ENCODE measurements at regions not wholly inside any gene's neighbourhood (a gene's known extent, or its start where the extent isn't known, plus 50 kb on each side); places are given as distances from the start of the nearest gene placed in this dataset.
"Not testable (repeated sequence)": the region's sequence is repeated elsewhere in the genome, so short reads cannot be mapped to it uniquely, and the experiment has no call there.

- TF ChIP-seq FOS (IDR thresholded peaks at IDR 0.05; ENCODE audit: borderline replicate concordance, insufficient read depth, low read length) = no peak
- TF ChIP-seq POLR2A (IDR thresholded peaks at IDR 0.05; ENCODE audit: low read depth, low read length) = no peak
- no peak for TF ChIP-seq MAX (IDR thresholded peaks at IDR 0.05; ENCODE audit: insufficient read depth, insufficient read length)
- TF ChIP-seq CTCF (IDR thresholded peaks at IDR 0.05; ENCODE audit: extremely low read depth in 1 of 2, insufficient read depth in 1 of 2, low read depth in 1 of 2, low read length in 2 of 2) = no peak
- TF ChIP-seq GATA2 (IDR thresholded peaks at IDR 0.05; ENCODE audit: insufficient read depth, insufficient read length, low read depth, low read length) = no peak
- DNase-seq (ENCODE audit: low read depth, low spot score) (no peak), FAIRE-seq (no peak)
- no peak overlapping the region for H3K4me2 ChIP-seq (ENCODE audit: insufficient read depth, low read length)
- H3K9me1 ChIP-seq (replicated peaks; ENCODE audit: control insufficient read depth, extremely low read depth, insufficient read depth, low read length) = no peaks in the 10 kb centered on the region
- no peaks in the 10 kb centered on the region for H3K36me3 ChIP-seq (ENCODE audit: control insufficient read depth in 2 of 2, extremely low read depth in 1 of 2, insufficient read depth in 2 of 2, low read length in 2 of 2)
- H3K4me1 ChIP-seq (ENCODE audit: control insufficient read depth, extremely low read depth, insufficient read depth, low read length) = no peaks in the 10 kb centered on the region
- peaks cover 4% of the 10 kb centered on the region for H3K9me3 ChIP-seq (replicated peaks; ENCODE audit: control insufficient read depth, insufficient read depth, low read length)
- no peaks in the 10 kb centered on the region for H4K20me1 ChIP-seq (replicated peaks; ENCODE audit: control insufficient read depth, extremely low read depth, insufficient read depth, low read length)
- intact Hi-C loops (cut with micrococcal nuclease) = no loop called here
- H3K27me3 ChIP-seq (ENCODE audit: control insufficient read depth in 2 of 2, insufficient read depth in 2 of 2, low read length in 2 of 2) = no peaks in the 10 kb centered on the region
- no peaks in the 10 kb centered on the region for H3K79me2 ChIP-seq (ENCODE audit: control insufficient read depth, insufficient read depth, low read length)
- POLR2A ChIA-PET = no interaction called here
- BruUV-seq (replicated peaks) = no TSS peak
- H3K4me3 ChIP-seq (replicated peaks in 1 of 3; ENCODE audit: insufficient read depth in 1 of 3, low read depth in 1 of 3, low read length in 3 of 3) = no peak overlapping the region
- H3K27ac ChIP-seq (ENCODE audit: insufficient read depth, low read depth, low read length) = no peak overlapping the region
- CTCF ChIA-PET = no interaction called here
- no peak overlapping the region for H3K9ac ChIP-seq (replicated peaks; ENCODE audit: extremely low read depth, insufficient read depth, low read length)
- dilution Hi-C loops (cut with MboI; ENCODE audit: extremely low pct_ligation_motif_present, low sequenced_read_pairs) = no loop called here
- H2AFZ ChIP-seq (ENCODE audit: low read depth, low read length) = no peak overlapping the region
Observed at GRCh38 chr14:105941226-105942166, 415.1 kb downstream of the TMEM121 start.

- dilution Hi-C loops (cut with MboI; ENCODE audit: extremely low pct_ligation_motif_present, low sequenced_read_pairs); H3K9me3 ChIP-seq (replicated peaks; ENCODE audit: control insufficient read depth, insufficient read depth, low read length); DNase-seq (ENCODE audit: low read depth, low spot score); H3K36me3 ChIP-seq (ENCODE audit: control insufficient read depth in 2 of 2, extremely low read depth in 1 of 2, insufficient read depth in 2 of 2, low read length in 2 of 2); H3K4me2 ChIP-seq (ENCODE audit: insufficient read depth, low read length); H3K4me1 ChIP-seq (ENCODE audit: control insufficient read depth, extremely low read depth, insufficient read depth, low read length); H2AFZ ChIP-seq (ENCODE audit: low read depth, low read length); FAIRE-seq; H3K9me1 ChIP-seq (replicated peaks; ENCODE audit: control insufficient read depth, extremely low read depth, insufficient read depth, low read length); H3K4me3 ChIP-seq (replicated peaks in 1 of 3; ENCODE audit: insufficient read depth in 1 of 3, low read depth in 1 of 3, low read length in 3 of 3); intact Hi-C loops (cut with micrococcal nuclease); H4K20me1 ChIP-seq (replicated peaks; ENCODE audit: control insufficient read depth, extremely low read depth, insufficient read depth, low read length); POLR2A ChIA-PET; H3K27me3 ChIP-seq (ENCODE audit: control insufficient read depth in 2 of 2, insufficient read depth in 2 of 2, low read length in 2 of 2); H3K9ac ChIP-seq (replicated peaks; ENCODE audit: extremely low read depth, insufficient read depth, low read length); H3K27ac ChIP-seq (ENCODE audit: insufficient read depth, low read depth, low read length); BruUV-seq (replicated peaks); H3K79me2 ChIP-seq (ENCODE audit: control insufficient read depth, insufficient read depth, low read length); CTCF ChIA-PET: not testable (repeated sequence)
Observed at GRCh38 chr14:105942725-105943124, 416.3 kb downstream of the TMEM121 start.

Data from endothelial cell of umbilical vein (primary cell).